SKM-1 (cell line): ENCODE measurements at regions not wholly inside any gene's neighbourhood (a gene's known extent, or its start where the extent isn't known, plus 50 kb on each side); places are given as distances from the start of the nearest gene placed in this dataset.

ENCODE experiments used
- DNase-seq: peaks from one replicate; lab custom pipeline; 2025; ENCODE audit not compliant: unreplicated experiment; lab: John Stamatoyannopoulos, UW

- DNase-seq: no peak
These were observed 71.8 kb downstream of the FUNDC1 start for GRCh38 chrX:44470816-44471215.

- no peak for DNase-seq
These were observed 79.8 kb downstream of the FUNDC1 start for GRCh38 chrX:44462850-44463249.

- no peak for DNase-seq
These were observed 83.2 kb downstream of the FUNDC1 start for GRCh38 chrX:44459501-44459900.

GRCh38 chrX:44456685-44457084 lies 86.0 kb downstream of the FUNDC1 start:
- DNase-seq: no peak

GRCh38 chrX:44451056-44451455 lies 91.6 kb downstream of the FUNDC1 start:
- DNase-seq: no peak

GRCh38 chrX:44447214-44447613 lies 95.4 kb downstream of the FUNDC1 start:
- no peak for DNase-seq

- DNase-seq: no peak
These were observed 96.5 kb upstream of the EFHC2 start for GRCh38 chrX:44440006-44440405.

- no peak for DNase-seq
These were observed 95.8 kb upstream of the EFHC2 start for GRCh38 chrX:44439242-44439794.

GRCh38 chrX:44435047-44435446 lies 91.6 kb upstream of the EFHC2 start:
- no peak for DNase-seq

- DNase-seq: no peak
These were observed 90.1 kb upstream of the EFHC2 start for GRCh38 chrX:44433556-44433955.

GRCh38 chrX:44432641-44433040 lies 89.2 kb upstream of the EFHC2 start:
- peak; percentile 46 for DNase-seq

GRCh38 chrX:44431194-44431593 lies 87.7 kb upstream of the EFHC2 start:
- DNase-seq: no peak

GRCh38 chrX:44428989-44429627 lies 85.6 kb upstream of the EFHC2 start:
- no peak for DNase-seq

- no peak for DNase-seq
These were observed 79.2 kb upstream of the EFHC2 start for GRCh38 chrX:44422631-44423030.

GRCh38 chrX:44415639-44416386 lies 72.3 kb upstream of the EFHC2 start:
- DNase-seq: no peak

GRCh38 chrX:44401151-44401550 lies 57.7 kb upstream of the EFHC2 start:
- no peak for DNase-seq

- no peak for DNase-seq
These were observed 57.1 kb upstream of the EFHC2 start for GRCh38 chrX:44400588-44400987.

GRCh38 chrX:44400161-44400560 lies 56.7 kb upstream of the EFHC2 start:
- no peak for DNase-seq
